ENCODE measurements at regions not wholly inside any gene's neighbourhood (a gene's known extent, or its start where the extent isn't known, plus 50 kb on each side); places are given as distances from the start of the nearest gene placed in this dataset.

DNA sequence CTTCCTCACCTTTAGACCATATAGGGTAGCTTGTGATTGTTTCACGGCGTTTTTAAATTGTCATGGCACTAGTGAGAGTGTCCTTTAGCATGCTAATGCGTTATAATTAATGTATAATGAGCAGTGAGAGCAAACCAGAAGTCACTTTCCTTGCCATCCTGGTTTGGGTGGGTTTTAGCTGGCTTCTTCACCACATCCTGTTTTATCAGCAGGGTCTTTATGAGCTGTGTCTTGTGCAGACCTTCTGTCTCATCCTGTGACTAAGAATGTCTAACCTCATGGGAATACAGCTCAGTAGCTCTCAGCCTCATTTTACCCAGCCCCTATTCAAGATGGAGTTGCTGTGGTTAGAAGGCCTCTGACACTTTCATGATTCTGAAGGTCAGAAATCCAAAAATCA, 370.9 kb upstream of the RBFOX1 start:
- TF ChIP-seq, protein P1, sequence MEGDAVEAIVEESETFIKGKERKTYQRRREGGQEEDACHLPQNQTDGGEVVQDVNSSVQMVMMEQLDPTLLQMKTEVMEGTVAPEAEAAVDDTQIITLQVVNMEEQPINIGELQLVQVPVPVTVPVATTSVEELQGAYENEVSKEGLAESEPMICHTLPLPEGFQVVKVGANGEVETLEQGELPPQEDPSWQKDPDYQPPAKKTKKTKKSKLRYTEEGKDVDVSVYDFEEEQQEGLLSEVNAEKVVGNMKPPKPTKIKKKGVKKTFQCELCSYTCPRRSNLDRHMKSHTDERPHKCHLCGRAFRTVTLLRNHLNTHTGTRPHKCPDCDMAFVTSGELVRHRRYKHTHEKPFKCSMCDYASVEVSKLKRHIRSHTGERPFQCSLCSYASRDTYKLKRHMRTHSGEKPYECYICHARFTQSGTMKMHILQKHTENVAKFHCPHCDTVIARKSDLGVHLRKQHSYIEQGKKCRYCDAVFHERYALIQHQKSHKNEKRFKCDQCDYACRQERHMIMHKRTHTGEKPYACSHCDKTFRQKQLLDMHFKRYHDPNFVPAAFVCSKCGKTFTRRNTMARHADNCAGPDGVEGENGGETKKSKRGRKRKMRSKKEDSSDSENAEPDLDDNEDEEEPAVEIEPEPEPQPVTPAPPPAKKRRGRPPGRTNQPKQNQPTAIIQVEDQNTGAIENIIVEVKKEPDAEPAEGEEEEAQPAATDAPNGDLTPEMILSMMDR (IDR thresholded peaks at IDR 0.05; ENCODE audit: insufficient read depth, low read depth, low read length): no peak
- DNase-seq (ENCODE audit: low read depth): no peak
- no peak overlapping the region for H3K4me3 ChIP-seq (ENCODE audit: low read depth, low read length)

DNA sequence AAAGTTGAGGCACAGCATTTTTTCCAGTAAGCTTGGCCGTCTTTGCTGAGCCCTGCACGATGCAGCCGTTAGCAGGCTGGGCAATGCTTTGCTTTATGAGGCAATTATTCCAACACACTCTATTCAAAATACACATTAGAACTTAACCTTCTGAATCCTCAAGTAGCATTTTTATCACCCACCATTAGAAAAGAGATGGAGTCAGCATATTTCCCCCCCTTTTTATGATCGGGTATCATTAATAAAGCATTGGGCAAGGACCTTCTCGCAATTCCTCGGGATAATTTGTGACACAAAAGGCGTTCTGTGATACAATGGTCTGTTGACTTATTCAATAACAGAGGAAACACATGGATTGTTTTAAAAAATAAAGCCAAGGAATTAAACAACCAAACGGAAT, 374.5 kb upstream of the RBFOX1 start:
- TF ChIP-seq, protein P1 (IDR thresholded peaks at IDR 0.05; ENCODE audit: insufficient read depth, low read depth, low read length): no peak
- H3K4me3 ChIP-seq (ENCODE audit: low read depth, low read length): no peak overlapping the region
- no peak for DNase-seq (ENCODE audit: low read depth)

DNA sequence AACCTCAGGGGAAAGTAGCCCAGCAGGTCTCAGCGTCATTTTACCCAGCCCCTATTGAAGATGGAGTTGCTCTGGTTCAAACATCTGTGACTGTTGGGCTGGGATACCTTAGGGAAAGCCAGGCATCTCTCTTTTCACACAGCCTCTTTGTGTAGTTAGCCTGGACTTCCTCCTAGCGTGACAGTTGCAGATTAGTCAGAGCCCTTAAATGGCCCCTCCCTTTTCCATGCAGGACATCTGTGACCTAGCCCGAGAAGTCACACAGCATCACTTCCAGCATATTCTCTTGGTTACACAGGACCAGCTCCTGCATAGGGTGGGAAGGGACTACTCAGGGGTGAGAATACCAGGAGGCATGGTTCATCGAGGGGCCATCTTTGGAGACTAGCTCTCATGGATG, 375.0 kb upstream of the RBFOX1 start:
- H3K4me3 ChIP-seq (ENCODE audit: low read depth, low read length): no peak overlapping the region
- TF ChIP-seq, protein P1 (IDR thresholded peaks at IDR 0.05; ENCODE audit: insufficient read depth, low read depth, low read length): no peak
- no peak for DNase-seq (ENCODE audit: low read depth)

DNA sequence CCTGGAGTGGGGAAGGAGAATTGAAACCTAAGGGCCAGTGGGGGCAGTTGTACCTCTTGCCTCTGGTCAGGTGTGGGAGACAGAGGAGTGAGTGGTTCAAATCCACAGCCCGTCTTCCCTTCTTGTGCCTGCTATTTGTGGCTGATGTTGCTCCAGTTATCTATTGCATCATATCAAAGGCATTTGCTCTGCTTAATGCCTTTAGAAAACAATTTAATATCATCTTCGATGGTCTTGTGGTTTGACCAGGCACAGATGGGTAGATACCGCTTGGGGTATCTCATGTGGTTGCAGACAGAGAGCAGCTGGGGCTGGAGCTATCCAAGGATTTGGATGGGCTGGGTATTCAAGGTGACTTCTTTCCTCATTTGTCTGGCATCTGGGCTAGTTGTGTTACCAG, 376.1 kb upstream of the RBFOX1 start:
- no peak for DNase-seq (ENCODE audit: low read depth)
- TF ChIP-seq, protein P1 (IDR thresholded peaks at IDR 0.05; ENCODE audit: insufficient read depth, low read depth, low read length): no peak
- H3K4me3 ChIP-seq (ENCODE audit: low read depth, low read length): no peak overlapping the region

DNA sequence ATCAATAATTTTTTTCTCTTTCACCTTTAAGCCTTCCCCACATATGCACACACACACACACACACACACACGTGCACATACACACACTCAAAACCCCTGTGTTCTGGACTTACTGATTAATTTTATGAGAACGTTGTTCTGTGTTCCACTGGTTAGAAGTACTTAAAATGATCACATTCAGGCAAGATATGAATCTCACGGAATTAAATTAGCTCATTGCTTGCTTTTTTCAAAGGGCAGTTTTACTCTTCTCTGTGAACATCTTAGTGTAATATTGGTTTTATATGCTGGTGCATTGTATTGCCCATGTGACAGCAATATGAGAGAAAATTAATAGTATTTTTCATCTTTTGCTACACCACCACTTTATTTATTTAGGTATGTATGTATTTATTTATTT, 377.3 kb upstream of the RBFOX1 start:
- no peak for DNase-seq (ENCODE audit: low read depth)
- TF ChIP-seq, protein P1 (IDR thresholded peaks at IDR 0.05; ENCODE audit: insufficient read depth, low read depth, low read length): no peak
- no peak overlapping the region for H3K4me3 ChIP-seq (ENCODE audit: low read depth, low read length)

DNA sequence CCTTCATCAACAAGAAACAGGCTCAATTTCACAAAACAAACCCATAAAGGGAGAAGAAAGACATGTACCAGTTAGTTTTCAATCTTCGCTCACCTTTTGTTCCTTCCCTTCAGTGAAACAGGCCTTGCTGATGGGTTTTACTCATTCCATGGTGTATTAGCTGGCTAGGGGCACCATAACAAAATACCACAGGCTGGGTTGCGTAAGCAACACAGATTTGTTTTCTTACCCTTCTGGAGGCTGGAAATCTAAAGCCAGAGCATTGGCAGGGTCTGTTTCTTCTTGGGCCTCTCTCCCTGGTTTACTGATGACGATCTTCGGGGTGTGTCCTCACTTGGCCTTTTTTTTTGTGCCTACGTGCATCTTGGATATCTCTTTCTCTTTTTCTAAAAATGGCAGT, 383.4 kb upstream of the RBFOX1 start:
- H3K4me3 ChIP-seq (ENCODE audit: low read depth, low read length): no peak overlapping the region
- TF ChIP-seq, protein P1 (IDR thresholded peaks at IDR 0.05; ENCODE audit: insufficient read depth, low read depth, low read length): no peak
- no peak for DNase-seq (ENCODE audit: low read depth)

DNA sequence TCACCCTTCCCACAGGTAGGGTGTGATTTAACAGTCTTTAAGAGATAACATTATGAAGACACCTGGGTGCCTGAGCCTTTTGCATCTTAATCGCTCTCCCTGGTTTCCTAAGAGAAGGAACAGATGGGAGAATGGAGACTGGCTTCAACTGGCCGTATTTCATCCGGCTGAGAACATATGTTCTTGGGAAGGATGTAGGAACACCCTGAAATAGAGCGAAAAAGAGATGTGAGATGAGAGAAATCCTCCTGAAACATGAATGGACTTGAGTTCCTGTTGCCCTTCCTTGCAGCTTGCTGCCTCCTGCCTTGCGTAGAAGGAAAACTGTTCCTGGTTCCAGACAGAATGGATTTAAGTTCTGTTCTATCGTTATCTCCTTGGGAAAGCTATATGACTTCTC, 385.4 kb upstream of the RBFOX1 start:
- DNase-seq (ENCODE audit: low read depth): no peak
- no peak overlapping the region for H3K4me3 ChIP-seq (ENCODE audit: low read depth, low read length)

More for the DNA sequence above, 385.4 kb upstream of the RBFOX1 start:
- TF ChIP-seq, protein P1 (IDR thresholded peaks at IDR 0.05; ENCODE audit: insufficient read depth, low read depth, low read length): no peak

Measured in fibroblast of villous mesenchyme (primary cell).